DOHH2 (cell line): ENCODE measurements at regions not wholly inside any gene's neighbourhood (a gene's known extent, or its start where the extent isn't known, plus 50 kb on each side); places are given as distances from the start of the nearest gene placed in this dataset.

ENCODE experiments used
- H3F3A ChIP-seq: fragments of 200-600 bp; sonication (generic), shearing (Covaris generic); 2 replicates; pipeline ENCODE4 v1.6.0; 2016; ENCODE audit warnings: antibody characterized with exemption, mild to moderate bottlenecking; ENCODE audit not compliant: control insufficient read depth, insufficient read depth
- H3K27ac ChIP-seq: fragments of 200-600 bp; sonication (generic); 2 replicates; pipeline ENCODE4 v1.5.1; 2014; ENCODE audit warnings: low read depth, mild to moderate bottlenecking, low read length, moderate library complexity
- H3K27me3 ChIP-seq: fragments of 200-600 bp; sonication (generic); 2 replicates; pipeline ENCODE4 v1.6.1; 2014; ENCODE audit warnings: mild to moderate bottlenecking, low read length, mixed read lengths; ENCODE audit not compliant: control insufficient read depth
- H3K36me3 ChIP-seq: fragments of 200-600 bp; sonication (generic); 2 replicates; pipeline ENCODE4 v1.6.1; 2014; ENCODE audit warnings: mild to moderate bottlenecking, low read length, moderate library complexity, mixed read lengths; ENCODE audit not compliant: control insufficient read depth
- H3K4me1 ChIP-seq: fragments of 200-600 bp; sonication (generic); 2 replicates; pipeline ENCODE4 v1.6.1; 2014; ENCODE audit warnings: mild to moderate bottlenecking, low read length, mixed read lengths; ENCODE audit not compliant: control insufficient read depth
- H3K4me2 ChIP-seq: fragments of 200-600 bp; sonication (generic); 2 replicates; pipeline ENCODE4 v1.6.0; 2014; ENCODE audit warnings: mild to moderate bottlenecking, low read length, moderate library complexity
- H3K4me3 ChIP-seq: fragments of 200-600 bp; sonication (generic); 2 replicates; pipeline ENCODE4 v1.5.1; 2014; ENCODE audit warnings: mild to moderate bottlenecking, low read length, mixed read lengths
- H3K79me2 ChIP-seq: fragments of 200-600 bp; sonication (generic); 2 replicates; pipeline ENCODE4 v1.6.1; 2014; ENCODE audit warnings: mild to moderate bottlenecking, low read length, mixed read lengths; ENCODE audit not compliant: control insufficient read depth
- H3K9me2 ChIP-seq: fragments of 200-600 bp; sonication (generic); replicated peaks from 2 replicates; pipeline ENCODE4 v1.6.1; 2014; ENCODE audit warnings: mild to moderate bottlenecking, low read length, mixed read lengths; ENCODE audit not compliant: control insufficient read depth
- H3K9me3 ChIP-seq: fragments of 200-600 bp; sonication (generic); 2 replicates; pipeline ENCODE4 v1.6.1; 2014; ENCODE audit warnings: antibody characterized with exemption, low read length, mixed read lengths; ENCODE audit not compliant: control insufficient read depth, insufficient read depth
- H4K20me1 ChIP-seq: fragments of 200-600 bp; sonication (generic); 2 replicates; pipeline ENCODE4 v1.6.0; 2014; ENCODE audit warnings: low read depth, mild to moderate bottlenecking, antibody characterized with exemption, low read length, moderate library complexity; ENCODE audit not compliant: control insufficient read depth, insufficient read depth
- CTCF ChIP-seq: fragments of 200-600 bp; sonication (generic); IDR thresholded peaks from one replicate; pipeline ENCODE4 v1.5.1; 2014; ENCODE audit warnings: antibody characterized with exemption, mild to moderate bottlenecking, low read depth, low read length; ENCODE audit not compliant: poor library complexity, severe bottlenecking
- EZH2phosphoT487 ChIP-seq: fragments of 200-600 bp; sonication (generic); IDR thresholded peaks from 2 replicates; pipeline ENCODE4 v1.6.1; 2017; ENCODE audit warnings: borderline replicate concordance, mild to moderate bottlenecking, antibody characterized with exemption, low read length, moderate library complexity, mixed read lengths

GRCh38 chr13:30141775-30142485 is 165.4 kb downstream of the KATNAL1 start:
- H3K79me2 ChIP-seq: no peaks in the 10 kb centered on the region
- H3K27me3 ChIP-seq: no peaks in the 10 kb centered on the region
- no peak overlapping the region for H3K4me3 ChIP-seq
- no peak overlapping the region for H3K4me2 ChIP-seq
- H3K9me3 ChIP-seq: peaks cover 12% of the 10 kb centered on the region
- no peak overlapping the region for H3K27ac ChIP-seq
- no peaks in the 10 kb centered on the region for H3F3A ChIP-seq
- H4K20me1 ChIP-seq: no peaks in the 10 kb centered on the region
- H3K36me3 ChIP-seq: no peaks in the 10 kb centered on the region
- H3K4me1 ChIP-seq: peaks cover 25% of the 10 kb centered on the region
- H3K9me2 ChIP-seq: no peaks in the 10 kb centered on the region
- no peak for TF ChIP-seq EZH2phosphoT487
- TF ChIP-seq CTCF: no peak

DNA sequence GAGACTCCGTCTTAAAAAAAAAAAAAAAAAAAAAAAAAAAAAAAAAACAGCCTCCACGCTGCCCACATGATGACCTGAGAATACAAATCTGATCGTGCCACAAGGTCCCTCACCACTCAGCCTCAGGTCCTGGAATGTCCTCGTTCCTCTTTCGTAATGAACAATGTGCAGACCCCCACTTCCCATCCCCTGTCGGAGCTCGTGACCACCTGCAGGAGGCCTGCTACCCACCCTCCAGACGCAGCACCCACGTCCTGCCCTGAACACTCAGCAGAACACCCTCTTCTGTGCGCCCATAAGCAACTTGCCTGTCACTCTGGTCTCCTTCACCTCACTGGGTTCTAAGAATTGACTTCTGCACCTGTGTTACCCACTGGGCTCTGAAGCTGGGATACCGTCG is 166.4 kb downstream of the KATNAL1 start:
- peak overlapping the region; percentile 7; the same call in 1 of the 2 replicates for H3K4me2 ChIP-seq

DNA sequence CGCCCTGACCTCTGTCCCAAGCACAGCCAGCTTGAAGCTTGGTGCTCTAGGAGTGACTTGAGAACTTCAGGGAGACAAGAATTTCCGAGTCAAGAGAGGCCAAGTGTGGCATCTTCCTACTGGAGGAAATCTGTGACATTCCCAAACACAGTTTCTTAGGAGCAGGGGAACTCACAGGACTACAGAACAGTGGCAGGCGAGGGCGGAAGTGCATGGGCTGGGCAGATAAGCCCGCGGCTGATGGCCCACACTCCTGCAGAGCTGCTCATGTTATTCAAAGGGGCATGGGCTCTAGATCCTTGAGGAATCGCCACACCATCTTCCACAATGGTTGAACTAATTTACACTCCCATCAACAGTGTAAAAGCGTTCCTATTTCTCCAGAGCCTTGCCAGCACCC is 168.8 kb downstream of the KATNAL1 start:
- Histone ChIP-seq H3F3A (no peaks in the 10 kb centered on the region), H3K27me3 (no peaks in the 10 kb centered on the region), H3K4me1 (peaks cover 12% of the 10 kb centered on the region), H3K9me2 (no peaks in the 10 kb centered on the region), H3K4me3 (no peak overlapping the region), H3K9me3 (no peaks in the 10 kb centered on the region), H4K20me1 (no peaks in the 10 kb centered on the region), H3K79me2 (no peaks in the 10 kb centered on the region), H3K36me3 (no peaks in the 10 kb centered on the region), H3K4me2 (no peak overlapping the region), H3K27ac (no peak overlapping the region)
- TF ChIP-seq CTCF: no peak
- no peak for TF ChIP-seq EZH2phosphoT487

More for the DNA sequence above, 166.4 kb downstream of the KATNAL1 start:
- no peak overlapping the region for H3K4me3 ChIP-seq
- H3K36me3 ChIP-seq: no peaks in the 10 kb centered on the region
- H4K20me1 ChIP-seq: no peaks in the 10 kb centered on the region
- H3K79me2 ChIP-seq: no peaks in the 10 kb centered on the region
- H3K9me2 ChIP-seq: no peaks in the 10 kb centered on the region
- H3K9me3 ChIP-seq: peaks cover 12% of the 10 kb centered on the region
- H3F3A ChIP-seq: no peaks in the 10 kb centered on the region
- no peak for TF ChIP-seq CTCF
- TF ChIP-seq EZH2phosphoT487: no peak
- H3K27ac ChIP-seq: no peak overlapping the region
- peaks cover 20% of the 10 kb centered on the region for H3K4me1 ChIP-seq
- H3K27me3 ChIP-seq: no peaks in the 10 kb centered on the region
